Endothelial cell of umbilical vein (primary cell): ENCODE measurements at regions not wholly inside any gene's neighbourhood (a gene's known extent, or its start where the extent isn't known, plus 50 kb on each side); places are given as distances from the start of the nearest gene placed in this dataset.

ENCODE experiments used
- EZH2 ChIP-seq: IDR thresholded peaks from 2 replicates; pipeline ENCODE4 v1.6.1; 2012; ENCODE audit warnings: borderline replicate concordance, low read depth, mild to moderate bottlenecking, moderate library complexity, low read length, inconsistent platforms; ENCODE audit not compliant: severe bottlenecking
- POLR2A ChIP-seq: IDR thresholded peaks from 2 replicates; pipeline ENCODE4 v1.6.1; 2012; ENCODE audit warnings: low read depth, mild to moderate bottlenecking, control low read depth, low read length
- POLR2AphosphoS5 ChIP-seq: IDR thresholded peaks from 2 replicates; pipeline ENCODE4 v1.6.1; 2012; ENCODE audit warnings: low read depth, mild to moderate bottlenecking, control low read depth, low read length, moderate library complexity; ENCODE audit not compliant: insufficient read depth
- TF ChIP-seq, protein P1 (sequence below), 2 donors: IDR thresholded peaks; 1 replicate in 1 of 2; 2 replicates in 1 of 2; pipeline ENCODE4 v1.5.1; 2011; ENCODE audit warnings: low read length in 2 of 2, mild to moderate bottlenecking in 2 of 2, moderate library complexity in 2 of 2, control low read depth in 1 of 2, inconsistent platforms in 1 of 2, low read depth in 1 of 2; ENCODE audit not compliant: insufficient read depth in 1 of 2; ENCODE audit errors: extremely low read depth in 1 of 2
- TF ChIP-seq, protein P2 (sequence below): IDR thresholded peaks from 2 replicates; pipeline ENCODE4 v1.6.1; 2011; ENCODE audit not compliant: insufficient read depth, insufficient read length

DNA sequence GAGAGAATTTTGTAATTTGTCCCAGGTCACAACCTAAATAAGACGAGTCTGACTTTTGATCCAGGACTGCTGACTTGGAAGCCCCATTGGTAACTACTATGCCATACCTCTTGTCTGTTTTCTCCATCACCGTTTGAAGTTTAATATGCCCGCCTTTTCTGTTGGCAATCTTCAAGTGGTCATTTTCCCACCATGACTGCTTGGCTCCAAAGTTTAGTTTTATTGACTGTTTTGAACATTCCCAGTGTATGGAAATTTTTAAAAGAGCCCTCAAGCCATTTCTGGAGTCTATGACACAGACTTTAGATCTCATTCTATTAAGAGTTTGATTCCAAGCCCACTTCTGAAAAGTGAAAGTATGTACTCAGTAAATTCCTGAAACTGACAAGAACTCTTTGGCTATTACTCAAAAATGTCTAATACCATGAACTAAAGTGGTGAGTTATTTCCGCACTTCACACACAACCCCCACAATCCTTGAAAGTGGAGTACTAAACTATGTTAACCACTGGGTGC, 136.7 kb upstream of the ADAMTS9 start:
- TF ChIP-seq POLR2AphosphoS5 (no peak), EZH2 (no peak), POLR2A (no peak)
- TF ChIP-seq, protein P1, sequence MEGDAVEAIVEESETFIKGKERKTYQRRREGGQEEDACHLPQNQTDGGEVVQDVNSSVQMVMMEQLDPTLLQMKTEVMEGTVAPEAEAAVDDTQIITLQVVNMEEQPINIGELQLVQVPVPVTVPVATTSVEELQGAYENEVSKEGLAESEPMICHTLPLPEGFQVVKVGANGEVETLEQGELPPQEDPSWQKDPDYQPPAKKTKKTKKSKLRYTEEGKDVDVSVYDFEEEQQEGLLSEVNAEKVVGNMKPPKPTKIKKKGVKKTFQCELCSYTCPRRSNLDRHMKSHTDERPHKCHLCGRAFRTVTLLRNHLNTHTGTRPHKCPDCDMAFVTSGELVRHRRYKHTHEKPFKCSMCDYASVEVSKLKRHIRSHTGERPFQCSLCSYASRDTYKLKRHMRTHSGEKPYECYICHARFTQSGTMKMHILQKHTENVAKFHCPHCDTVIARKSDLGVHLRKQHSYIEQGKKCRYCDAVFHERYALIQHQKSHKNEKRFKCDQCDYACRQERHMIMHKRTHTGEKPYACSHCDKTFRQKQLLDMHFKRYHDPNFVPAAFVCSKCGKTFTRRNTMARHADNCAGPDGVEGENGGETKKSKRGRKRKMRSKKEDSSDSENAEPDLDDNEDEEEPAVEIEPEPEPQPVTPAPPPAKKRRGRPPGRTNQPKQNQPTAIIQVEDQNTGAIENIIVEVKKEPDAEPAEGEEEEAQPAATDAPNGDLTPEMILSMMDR (IDR thresholded peaks at IDR 0.05; ENCODE audit: extremely low read depth in 1 of 2, insufficient read depth in 1 of 2, low read depth in 1 of 2, low read length in 2 of 2) = no peak
- TF ChIP-seq, protein P2, sequence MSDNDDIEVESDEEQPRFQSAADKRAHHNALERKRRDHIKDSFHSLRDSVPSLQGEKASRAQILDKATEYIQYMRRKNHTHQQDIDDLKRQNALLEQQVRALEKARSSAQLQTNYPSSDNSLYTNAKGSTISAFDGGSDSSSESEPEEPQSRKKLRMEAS = no peak
